ENCODE measurements at regions not wholly inside any gene's neighbourhood (a gene's known extent, or its start where the extent isn't known, plus 50 kb on each side); places are given as distances from the start of the nearest gene placed in this dataset.

- DNase-seq (ENCODE audit: low read depth), result peak; percentile 82
These were observed 114.5 kb upstream of the KIT start for GRCh38 chr4:54543088-54543795.

DNA sequence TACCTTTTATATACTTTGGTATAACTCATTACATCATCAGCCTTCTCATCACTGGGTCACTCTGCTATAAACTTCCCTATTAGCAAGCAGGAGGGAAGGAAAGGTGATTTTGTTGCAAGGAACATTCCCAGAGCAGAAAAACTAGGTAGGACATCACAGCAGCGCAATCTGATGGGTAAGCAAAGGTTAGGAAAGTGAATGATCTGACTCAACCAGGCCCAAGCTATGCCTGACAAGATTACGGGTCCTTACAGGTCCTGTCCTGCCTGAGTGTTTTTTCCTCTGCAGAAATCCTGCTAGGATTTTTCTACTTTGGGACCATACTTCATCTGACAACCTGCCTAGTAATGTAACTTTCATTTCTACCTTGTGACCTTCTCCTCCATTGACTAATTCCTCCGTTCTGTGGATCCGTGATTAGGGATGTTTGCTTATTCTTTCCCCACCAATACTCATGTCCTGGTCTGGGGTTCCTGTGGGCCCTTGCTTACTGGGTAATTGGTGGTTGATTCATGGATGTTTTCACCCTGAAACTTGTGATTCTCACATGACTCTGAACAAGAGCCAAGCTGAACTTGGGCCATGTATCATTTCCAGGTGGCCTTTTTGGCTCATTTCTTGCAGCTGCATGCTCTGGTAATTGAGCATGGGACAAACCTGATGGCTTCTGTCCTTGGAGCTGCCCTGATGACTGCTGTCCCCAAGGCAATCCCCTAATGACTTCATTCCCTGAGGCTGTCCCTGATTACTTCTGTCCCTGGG lies 111.9 kb upstream of the KIT start:
- DNase-seq (ENCODE audit: low read depth), result no peak

DNA sequence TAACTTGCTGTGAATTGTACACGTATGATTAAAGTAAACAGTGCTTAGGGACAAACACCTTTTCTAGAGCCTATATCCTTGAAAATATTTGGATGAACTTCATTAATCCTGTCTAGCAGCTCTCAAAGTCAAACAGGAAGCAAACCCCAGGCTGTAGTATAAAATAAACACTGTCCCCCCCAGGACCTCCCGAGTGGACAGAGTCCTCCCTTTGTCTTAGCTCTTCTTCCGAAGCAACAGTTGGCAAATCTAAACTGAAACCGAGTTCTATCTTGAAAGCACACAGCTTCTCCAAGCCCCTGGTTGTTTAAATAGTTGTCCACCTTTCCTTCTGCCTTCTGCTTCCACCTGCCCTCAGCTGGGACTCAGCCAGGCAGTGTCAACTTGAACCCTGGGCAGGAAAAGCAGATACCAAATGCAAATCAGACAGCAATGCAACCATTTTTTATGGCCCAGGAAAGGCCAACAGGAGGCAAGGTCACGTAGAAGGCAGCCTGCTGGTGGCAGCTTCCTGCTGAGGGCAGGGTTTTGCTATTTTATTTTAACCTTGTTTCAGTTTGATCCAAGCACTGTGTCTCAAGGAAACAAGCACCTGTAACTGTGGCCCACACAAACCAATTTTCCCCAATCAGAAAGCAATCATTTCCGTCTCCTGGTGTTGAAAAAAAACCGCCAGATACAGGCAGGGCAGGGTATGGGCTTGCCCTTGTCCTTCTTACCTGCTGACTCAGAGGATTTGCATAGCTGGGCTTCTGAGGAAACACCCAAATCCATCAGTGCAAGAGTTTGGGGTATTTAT lies 110.3 kb upstream of the KIT start:
- no peak for DNase-seq (ENCODE audit: low read depth)

- DNase-seq (ENCODE audit: low read depth), result no peak
These were observed 109.6 kb upstream of the KIT start for GRCh38 chr4:54548098-54548620.

DNA sequence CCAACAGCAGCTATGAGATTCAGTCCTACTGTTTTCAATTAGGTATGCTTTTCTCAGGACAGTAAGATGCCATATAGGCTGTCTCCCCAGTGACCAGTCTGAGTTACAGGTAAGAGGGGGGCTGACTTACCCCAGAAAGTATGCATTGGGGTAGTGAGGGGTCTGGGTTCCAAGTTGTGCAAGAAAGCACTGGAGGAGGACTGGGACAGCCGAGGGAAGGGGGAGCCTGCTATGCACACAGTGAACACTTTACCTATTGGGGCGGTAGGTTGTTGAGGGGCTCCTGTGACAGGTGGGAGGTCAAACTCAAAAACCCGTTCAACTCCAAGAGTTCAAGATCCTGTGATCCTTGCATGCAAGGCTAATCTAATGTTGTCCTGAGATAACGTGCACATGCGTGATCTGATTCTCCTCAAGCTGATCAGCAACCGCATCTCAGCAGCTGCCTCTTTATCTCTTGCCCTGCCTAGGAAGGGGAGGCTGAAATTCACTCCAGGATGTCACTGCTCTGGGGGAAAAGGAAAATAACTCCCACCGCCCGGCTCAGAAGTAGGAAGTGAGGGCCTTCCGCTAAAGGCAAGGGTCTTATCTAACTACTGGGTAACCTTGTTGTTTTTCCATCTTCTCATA lies 108.8 kb upstream of the KIT start:
- DNase-seq (ENCODE audit: low read depth), result no peak

DNA sequence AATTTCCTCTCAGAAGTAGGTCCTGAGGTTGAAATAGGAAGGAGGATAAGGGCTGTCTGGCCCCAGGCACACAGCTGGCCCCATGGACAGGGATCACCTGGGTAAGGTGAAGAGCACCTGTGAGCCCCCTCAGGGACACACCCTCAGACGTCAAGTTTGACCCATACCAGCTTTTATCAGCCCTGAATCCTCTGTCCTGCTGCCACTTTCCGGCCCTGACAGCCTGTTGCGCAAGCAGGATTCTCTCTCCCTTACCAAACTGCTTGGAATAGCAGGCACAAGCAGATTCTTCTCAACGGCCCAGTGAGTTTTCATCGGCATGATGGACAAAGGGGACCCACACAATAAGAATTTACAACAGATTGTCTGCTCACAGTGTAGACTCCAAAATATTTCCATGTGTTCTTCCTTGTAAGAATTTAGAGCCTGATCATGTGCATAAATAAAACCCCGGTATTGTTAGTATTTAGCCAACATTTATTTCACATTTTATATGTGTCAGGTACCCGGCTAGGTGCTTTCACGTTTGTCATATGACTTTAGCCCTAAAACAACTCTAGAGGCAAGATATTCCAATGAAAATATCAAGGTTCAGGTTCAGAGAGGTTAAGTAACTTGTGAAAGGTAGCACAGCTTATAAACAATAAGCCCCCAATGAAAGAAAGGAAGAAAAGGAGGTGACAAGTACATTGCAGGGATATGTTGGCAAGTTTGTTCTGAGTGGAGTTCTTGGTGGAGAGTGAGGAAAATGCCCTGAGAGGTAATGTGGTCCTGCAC lies 107.2 kb upstream of the KIT start:
- peak; percentile 26 for DNase-seq (ENCODE audit: low read depth)

DNA sequence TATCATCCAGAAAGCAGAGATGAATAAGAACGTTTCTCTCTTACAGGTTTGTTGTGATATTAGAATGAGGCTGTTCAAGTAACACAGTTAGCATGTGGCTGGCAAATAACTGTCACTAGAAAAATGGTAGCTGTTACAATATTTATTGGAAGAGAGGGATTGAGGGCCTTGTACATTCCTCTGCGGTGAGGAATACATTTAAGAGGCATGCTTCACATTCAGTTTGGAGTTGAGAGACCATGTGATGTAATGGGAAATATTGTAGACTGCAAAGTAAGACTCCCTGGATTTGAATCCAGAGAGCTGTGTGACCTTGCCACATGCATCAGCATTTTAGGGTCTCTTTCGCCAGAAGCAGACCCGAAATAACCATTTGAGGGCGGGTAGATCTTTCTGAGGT lies 104.8 kb upstream of the KIT start:
- DNase-seq (ENCODE audit: low read depth), result peak; percentile 26

GRCh38 chr4:54554339-54554990 lies 103.3 kb upstream of the KIT start:
- no peak for DNase-seq (ENCODE audit: low read depth)

DNA sequence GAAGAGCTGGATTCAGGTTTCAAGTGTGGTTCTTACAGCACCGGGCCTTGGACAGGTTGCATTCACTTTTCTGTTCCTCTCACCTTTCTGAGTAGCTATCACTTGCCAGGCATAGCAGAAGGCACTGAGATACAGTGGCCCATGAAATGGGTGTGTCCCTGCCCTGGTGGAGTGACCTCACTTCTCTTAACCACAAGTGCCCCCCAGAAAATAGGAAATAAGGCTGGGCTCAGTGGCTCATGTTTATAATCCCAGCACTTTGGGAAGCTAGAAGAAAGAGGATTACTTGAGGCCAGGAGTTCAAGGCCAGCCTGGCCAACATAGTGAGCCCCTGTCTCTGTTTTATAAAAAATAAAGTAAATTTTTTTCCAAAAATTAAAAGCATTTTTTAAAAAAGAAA lies 101.7 kb upstream of the KIT start:
- DNase-seq (ENCODE audit: low read depth), result no peak

- no peak for DNase-seq (ENCODE audit: low read depth)
These were observed 101.2 kb upstream of the KIT start for GRCh38 chr4:54556587-54556986.

- DNase-seq (ENCODE audit: low read depth), result no peak
These were observed 98.7 kb upstream of the KIT start for GRCh38 chr4:54558889-54559677.

DNA sequence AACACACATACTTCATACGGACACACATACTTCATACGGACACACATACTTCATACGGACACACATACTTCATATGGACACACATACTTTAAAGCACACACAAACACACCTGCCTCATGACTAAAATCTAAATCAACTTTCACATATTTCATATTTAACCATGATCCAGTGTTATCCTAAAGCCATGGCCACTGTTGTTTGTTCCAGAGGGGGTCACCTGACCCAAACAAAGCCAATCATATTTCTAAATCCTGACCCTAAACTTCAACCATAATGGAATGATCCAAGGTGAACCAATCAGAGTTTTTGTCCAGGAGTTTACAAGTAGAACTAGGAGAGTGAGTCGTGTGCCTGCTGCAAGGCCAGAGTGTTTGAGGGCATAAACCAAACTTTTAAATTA lies 97.2 kb upstream of the KIT start:
- no peak for DNase-seq (ENCODE audit: low read depth)

GRCh38 chr4:54561940-54562339 lies 95.8 kb upstream of the KIT start:
- no peak for DNase-seq (ENCODE audit: low read depth)

DNA sequence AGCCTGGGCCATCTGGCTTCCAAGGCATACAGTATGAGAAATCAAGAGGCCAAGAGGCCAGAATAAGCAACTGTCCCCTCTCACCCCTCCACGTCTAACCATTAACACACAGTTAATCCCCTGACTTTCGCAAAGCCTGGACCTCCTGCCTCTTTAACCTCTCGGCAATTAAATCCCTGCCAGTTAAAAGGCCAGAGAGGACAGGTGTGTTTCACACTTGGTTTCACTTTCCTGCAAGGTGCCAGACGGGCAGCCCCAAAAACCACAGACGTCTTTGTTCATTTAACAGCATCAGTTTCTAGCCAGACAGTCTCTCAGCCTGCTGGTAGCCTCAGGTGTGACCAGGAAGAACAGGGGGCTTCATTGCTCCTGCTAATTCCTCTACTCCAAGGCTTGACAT lies 91.1 kb upstream of the KIT start:
- no peak for DNase-seq (ENCODE audit: low read depth)

- DNase-seq (ENCODE audit: low read depth), result no peak
These were observed 90.4 kb upstream of the KIT start for GRCh38 chr4:54567327-54567726.

DNA sequence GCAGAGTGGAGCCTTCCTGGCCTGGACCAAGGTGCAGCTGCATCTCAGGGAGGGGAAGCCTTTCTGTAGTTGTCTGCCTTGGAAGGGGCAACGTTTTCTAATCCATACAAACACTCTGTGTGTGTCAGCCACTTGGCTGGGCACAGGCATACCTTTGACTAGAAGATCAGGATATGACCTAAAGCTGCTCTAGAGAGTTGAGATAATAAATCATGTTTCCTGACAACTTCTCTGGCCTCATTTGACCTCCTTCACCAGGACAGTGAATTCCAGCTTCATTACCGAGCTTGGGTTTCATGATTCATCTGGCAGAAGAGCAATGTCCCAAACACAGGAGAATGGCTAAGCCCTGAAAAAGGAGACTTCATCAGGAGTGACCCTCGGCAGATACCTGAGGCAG lies 89.6 kb upstream of the KIT start:
- peak; percentile 72 for DNase-seq (ENCODE audit: low read depth)

GRCh38 chr4:54570822-54571221 lies 86.9 kb upstream of the KIT start:
- no peak for DNase-seq (ENCODE audit: low read depth)

- no peak for DNase-seq (ENCODE audit: low read depth)
These were observed 86.2 kb upstream of the KIT start for GRCh38 chr4:54571293-54572151.

GRCh38 chr4:54572152-54572542 lies 85.6 kb upstream of the KIT start:
- DNase-seq (ENCODE audit: low read depth), result no peak
